Breast epithelium (tissue), 3 donors: ENCODE measurements at regions not wholly inside any gene's neighbourhood (a gene's known extent, or its start where the extent isn't known, plus 50 kb on each side); places are given as distances from the start of the nearest gene placed in this dataset.

ENCODE experiments used
- POLR2A ChIP-seq: fragments of 450-650 bp; IDR thresholded peaks from one replicate; pipeline ENCODE4 v1.6.1; 2016; ENCODE audit warnings: antibody characterized with exemption, mild to moderate bottlenecking, moderate library complexity
- POLR2AphosphoS5 ChIP-seq, 3 donors: sonication (generic); formaldehyde crosslinking; IDR thresholded peaks; one replicate each; pipeline ENCODE4 v1.6.1; 2017; ENCODE audit warnings: antibody characterized with exemption in 3 of 3
- TF ChIP-seq, protein P1 (sequence below), 3 donors: fragments of 450-650 bp; IDR thresholded peaks; one replicate each; pipeline ENCODE4 v1.5.1; 2016 to 2017; ENCODE audit warnings: antibody characterized with exemption in 3 of 3, mild to moderate bottlenecking in 3 of 3, moderate library complexity in 3 of 3

DNA sequence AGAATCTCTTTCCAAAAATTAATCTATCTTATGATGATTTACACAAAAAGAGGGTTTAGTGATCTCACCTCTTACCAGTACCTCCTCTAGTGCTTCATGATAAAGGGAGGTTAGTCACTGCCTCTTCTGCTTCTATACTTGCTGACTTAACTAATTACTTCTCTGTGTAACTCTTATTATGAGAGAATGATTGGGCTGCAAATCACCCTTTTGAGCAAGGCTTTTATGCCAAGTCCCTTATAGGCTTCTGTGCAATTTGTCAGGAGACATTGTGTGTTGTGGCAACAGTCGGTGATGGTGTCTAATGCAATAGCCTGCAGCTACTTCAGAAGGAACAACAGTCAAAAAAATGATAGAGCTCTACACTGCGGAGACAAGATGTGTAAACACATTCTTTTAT, 1568.1 kb upstream of the GOT2 start:
- TF ChIP-seq, protein P1, sequence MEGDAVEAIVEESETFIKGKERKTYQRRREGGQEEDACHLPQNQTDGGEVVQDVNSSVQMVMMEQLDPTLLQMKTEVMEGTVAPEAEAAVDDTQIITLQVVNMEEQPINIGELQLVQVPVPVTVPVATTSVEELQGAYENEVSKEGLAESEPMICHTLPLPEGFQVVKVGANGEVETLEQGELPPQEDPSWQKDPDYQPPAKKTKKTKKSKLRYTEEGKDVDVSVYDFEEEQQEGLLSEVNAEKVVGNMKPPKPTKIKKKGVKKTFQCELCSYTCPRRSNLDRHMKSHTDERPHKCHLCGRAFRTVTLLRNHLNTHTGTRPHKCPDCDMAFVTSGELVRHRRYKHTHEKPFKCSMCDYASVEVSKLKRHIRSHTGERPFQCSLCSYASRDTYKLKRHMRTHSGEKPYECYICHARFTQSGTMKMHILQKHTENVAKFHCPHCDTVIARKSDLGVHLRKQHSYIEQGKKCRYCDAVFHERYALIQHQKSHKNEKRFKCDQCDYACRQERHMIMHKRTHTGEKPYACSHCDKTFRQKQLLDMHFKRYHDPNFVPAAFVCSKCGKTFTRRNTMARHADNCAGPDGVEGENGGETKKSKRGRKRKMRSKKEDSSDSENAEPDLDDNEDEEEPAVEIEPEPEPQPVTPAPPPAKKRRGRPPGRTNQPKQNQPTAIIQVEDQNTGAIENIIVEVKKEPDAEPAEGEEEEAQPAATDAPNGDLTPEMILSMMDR (IDR thresholded peaks at IDR 0.05): no peak
- no peak for TF ChIP-seq POLR2A
- TF ChIP-seq POLR2AphosphoS5 (IDR thresholded peaks at IDR 0.05): no peak
